ENCODE measurements at regions not wholly inside any gene's neighbourhood (a gene's known extent, or its start where the extent isn't known, plus 50 kb on each side); places are given as distances from the start of the nearest gene placed in this dataset.

- Histone ChIP-seq H3K4me3 (ENCODE audit: low read depth, low read length) (no peak overlapping the region), H3K27me3 (ENCODE audit: control insufficient read depth, insufficient read depth, low read length) (no peaks in the 10 kb centered on the region), H3K36me3 (ENCODE audit: control insufficient read depth, insufficient read depth, low read length) (no peaks in the 10 kb centered on the region)
- TF ChIP-seq CTCF (IDR thresholded peaks at IDR 0.05; ENCODE audit: insufficient read depth, low read length, poor library complexity, severe bottlenecking), result no peak
- DNase-seq (ENCODE audit: low read depth), result no peak
These were observed 211.8 kb downstream of the C1D start for GRCh38 chr2:67851016-67851415.

GRCh38 chr2:67851956-67852824 is 210.6 kb downstream of the C1D start:
- Histone ChIP-seq H3K27me3 (ENCODE audit: control insufficient read depth, insufficient read depth, low read length) (no peaks in the 10 kb centered on the region), H3K4me3 (ENCODE audit: low read depth, low read length) (no peak overlapping the region), H3K36me3 (ENCODE audit: control insufficient read depth, insufficient read depth, low read length) (no peaks in the 10 kb centered on the region)
- DNase-seq (ENCODE audit: low read depth), result no peak
- no peak for TF ChIP-seq CTCF (IDR thresholded peaks at IDR 0.05; ENCODE audit: insufficient read depth, low read length, poor library complexity, severe bottlenecking)

GRCh38 chr2:67854103-67854743 is 208.6 kb downstream of the C1D start:
- no peak for DNase-seq (ENCODE audit: low read depth)
- Histone ChIP-seq H3K4me3 (ENCODE audit: low read depth, low read length) (no peak overlapping the region), H3K27me3 (ENCODE audit: control insufficient read depth, insufficient read depth, low read length) (no peaks in the 10 kb centered on the region), H3K36me3 (ENCODE audit: control insufficient read depth, insufficient read depth, low read length) (no peaks in the 10 kb centered on the region)
- TF ChIP-seq CTCF (IDR thresholded peaks at IDR 0.05; ENCODE audit: insufficient read depth, low read length, poor library complexity, severe bottlenecking), result no peak

- no peaks in the 10 kb centered on the region for H3K27me3 ChIP-seq (ENCODE audit: control insufficient read depth, insufficient read depth, low read length)
- H3K36me3 ChIP-seq (ENCODE audit: control insufficient read depth, insufficient read depth, low read length), result no peaks in the 10 kb centered on the region
- no peak overlapping the region for H3K4me3 ChIP-seq (ENCODE audit: low read depth, low read length)
- DNase-seq (ENCODE audit: low read depth), result no peak
- TF ChIP-seq CTCF (IDR thresholded peaks at IDR 0.05; ENCODE audit: insufficient read depth, low read length, poor library complexity, severe bottlenecking), result no peak
These were observed 208.0 kb downstream of the C1D start for GRCh38 chr2:67854798-67855197.

- Histone ChIP-seq H3K36me3 (ENCODE audit: control insufficient read depth, insufficient read depth, low read length) (no peaks in the 10 kb centered on the region), H3K4me3 (ENCODE audit: low read depth, low read length) (no peak overlapping the region), H3K27me3 (ENCODE audit: control insufficient read depth, insufficient read depth, low read length) (no peaks in the 10 kb centered on the region)
- TF ChIP-seq CTCF (IDR thresholded peaks at IDR 0.05; ENCODE audit: insufficient read depth, low read length, poor library complexity, severe bottlenecking), result no peak
- DNase-seq (ENCODE audit: low read depth), result no peak
These were observed 205.9 kb downstream of the C1D start for GRCh38 chr2:67856866-67857265.
